ENCODE measurements at regions not wholly inside any gene's neighbourhood (a gene's known extent, or its start where the extent isn't known, plus 50 kb on each side); places are given as distances from the start of the nearest gene placed in this dataset.
"Not testable (repeated sequence)": the region's sequence is repeated elsewhere in the genome, so short reads cannot be mapped to it uniquely, and the experiment has no call there.

DNA sequence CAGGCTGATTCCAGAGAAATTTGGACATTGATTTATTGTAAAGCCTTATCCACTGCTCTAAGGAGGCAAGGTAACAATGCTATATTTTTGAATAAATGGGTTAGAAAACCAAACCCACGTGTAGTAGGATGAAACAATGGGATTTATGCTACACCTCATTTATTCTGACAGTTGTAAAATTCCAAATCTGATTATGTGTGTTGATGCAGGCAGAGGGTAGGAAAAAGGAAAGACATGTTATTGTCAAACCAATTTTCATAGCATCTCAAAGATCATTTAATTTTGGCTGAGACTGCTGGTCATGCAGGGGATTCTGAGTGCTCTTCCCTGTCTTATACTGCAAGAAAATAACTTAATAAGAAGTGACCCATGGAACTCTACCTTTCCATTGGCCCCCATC, 1219.9 kb upstream of the SORCS1 start:
- no peak for DNase-seq

DNA sequence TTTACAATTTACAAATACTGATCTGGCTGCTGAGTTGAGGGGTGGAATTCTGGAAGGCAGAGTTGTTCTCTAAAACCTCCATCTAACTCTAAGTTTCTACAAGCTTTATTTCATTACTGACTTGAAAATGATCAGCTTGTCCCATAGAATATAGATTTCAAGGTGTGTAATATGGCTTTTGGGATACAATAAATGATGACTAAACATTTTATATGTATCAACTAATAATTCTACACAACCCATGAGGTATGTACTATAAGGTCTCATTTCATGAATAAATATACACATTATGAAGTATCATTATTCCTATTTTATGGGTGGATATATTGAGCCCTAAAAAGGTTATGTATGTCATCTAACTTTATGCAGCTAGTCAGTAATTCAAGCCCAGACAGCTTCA, 1214.3 kb upstream of the SORCS1 start:
- no peak for DNase-seq

DNA sequence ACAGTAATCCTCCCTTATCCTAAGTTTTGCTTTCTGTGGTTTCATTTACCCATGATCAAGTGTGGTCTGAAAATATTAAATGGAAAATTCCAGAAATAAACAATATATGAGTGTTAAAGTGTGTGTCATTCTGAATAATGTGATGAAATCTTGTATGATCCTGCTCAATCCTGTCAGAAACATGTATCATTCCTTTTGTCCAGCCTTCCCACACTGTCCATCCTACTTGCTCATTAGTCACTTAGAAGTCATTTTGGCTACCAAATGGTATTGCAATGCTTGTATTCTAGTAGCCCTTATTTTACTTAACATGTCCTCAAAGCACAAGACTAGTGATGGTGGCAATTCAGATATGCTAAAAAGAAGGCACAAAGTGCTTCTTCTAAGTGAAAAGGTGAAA, 1211.2 kb upstream of the SORCS1 start:
- DNase-seq = no peak

DNA sequence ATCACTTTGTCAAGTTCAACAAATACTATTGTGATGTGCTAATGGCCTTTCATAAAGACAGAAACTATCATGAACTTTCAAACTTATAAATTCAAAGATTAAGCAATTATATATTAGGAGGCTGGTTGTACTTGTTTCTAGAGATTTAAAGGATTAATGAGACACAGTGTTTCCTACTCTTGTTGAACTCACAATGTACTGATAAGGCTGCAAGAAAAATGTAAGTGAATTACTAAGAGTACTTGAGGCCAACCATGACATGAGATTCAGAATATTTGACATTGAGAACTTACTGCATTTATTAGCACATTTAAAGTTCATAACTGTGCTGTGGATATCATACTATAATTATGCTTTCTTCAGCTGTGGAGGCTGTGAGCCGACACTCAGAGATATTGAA, 1210.5 kb upstream of the SORCS1 start:
- DNase-seq = no peak

DNA sequence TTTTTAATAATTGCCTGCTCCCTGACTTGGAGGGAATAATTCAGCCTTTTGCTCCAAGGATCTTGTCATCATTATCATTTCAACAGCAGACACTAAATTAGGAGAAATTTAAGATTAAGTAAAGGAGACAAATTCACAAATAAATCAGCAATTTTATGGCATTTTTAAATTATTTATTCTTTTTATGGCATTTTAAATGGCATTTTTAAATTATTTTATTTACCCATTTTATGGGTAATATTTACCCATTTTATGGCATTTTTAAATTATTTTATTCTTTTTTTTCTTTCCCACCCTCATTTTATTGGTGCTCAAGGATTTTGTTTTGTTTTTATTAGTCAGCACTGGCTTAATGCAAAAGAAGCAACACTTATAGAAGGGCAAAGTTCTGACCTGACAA, 1201.0 kb upstream of the SORCS1 start:
- DNase-seq = no peak

DNA sequence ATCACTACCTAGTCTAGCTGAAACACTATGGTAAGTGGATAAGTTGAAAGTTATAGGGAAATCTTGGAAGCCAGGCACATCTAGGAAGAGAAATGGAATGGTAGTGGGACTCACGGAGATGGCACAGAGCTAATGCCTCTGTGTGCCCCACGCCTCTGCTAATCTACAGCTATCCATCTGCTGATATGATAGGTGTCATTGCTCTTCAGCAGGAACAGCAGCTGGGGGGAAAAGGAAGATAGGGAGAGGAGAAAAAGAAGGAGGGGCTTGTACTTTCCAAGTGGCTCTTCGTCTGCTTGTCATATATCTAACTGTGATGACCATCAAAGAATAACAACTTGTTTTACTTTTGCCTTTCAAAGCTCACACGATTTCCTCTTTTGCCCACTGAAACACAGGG, 1199.1 kb upstream of the SORCS1 start:
- DNase-seq = no peak

DNA sequence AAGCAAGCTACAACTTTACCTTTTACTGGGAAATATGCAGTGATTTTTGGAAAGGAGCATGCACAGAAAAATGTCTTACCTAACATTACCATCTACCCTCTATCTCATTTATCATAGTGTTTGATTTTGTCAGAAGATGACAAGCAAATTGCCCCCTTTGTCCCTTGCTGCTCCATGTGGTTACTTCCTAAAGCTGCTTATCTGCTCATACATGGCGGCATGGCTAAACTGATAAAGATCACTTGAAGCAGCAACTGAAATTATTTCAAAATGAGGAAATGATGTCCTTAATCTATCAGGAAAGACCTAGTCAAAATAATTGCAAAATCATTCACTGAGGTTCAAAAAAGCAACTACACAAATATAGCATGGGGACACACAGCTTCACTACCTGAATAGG, 1198.5 kb upstream of the SORCS1 start:
- DNase-seq = no peak

DNA sequence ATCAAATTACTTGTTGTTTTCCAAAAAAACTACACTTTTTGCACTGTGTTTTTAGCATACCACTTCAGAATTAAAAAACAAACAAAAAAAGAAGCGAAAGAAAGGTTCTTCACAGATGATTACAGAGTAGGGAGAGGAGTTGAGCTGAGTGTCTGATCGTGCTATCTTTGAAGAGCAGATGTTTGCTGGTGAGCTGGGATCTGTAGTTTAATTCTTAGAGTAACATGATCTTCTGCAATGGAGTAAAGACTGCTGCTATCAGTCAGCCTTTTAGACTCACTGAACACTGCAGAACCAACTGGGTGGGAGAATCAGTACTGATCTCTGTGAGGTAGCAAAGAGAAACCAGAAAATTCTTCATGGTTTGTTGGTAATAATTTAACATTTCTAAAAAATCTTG, 1197.8 kb upstream of the SORCS1 start:
- no peak for DNase-seq

DNA sequence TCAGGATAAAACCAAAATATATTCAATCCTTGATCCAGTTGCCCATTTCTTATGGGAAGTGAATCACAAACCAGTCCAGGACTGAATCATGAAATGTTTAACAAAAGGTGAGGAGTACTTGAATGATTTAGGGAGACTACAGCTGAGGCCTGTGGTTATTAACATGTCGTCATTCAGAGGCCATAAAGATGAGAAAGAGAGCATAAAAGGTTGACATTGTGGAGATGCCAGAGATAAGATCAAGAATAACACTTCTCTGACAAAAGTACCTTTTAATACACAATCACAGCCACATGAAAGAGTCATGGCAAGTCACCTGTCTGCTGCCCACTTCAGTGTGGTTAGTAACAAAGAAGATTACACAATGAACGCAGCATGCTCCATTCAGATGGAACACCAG, 1195.7 kb upstream of the SORCS1 start:
- no peak for DNase-seq

DNA sequence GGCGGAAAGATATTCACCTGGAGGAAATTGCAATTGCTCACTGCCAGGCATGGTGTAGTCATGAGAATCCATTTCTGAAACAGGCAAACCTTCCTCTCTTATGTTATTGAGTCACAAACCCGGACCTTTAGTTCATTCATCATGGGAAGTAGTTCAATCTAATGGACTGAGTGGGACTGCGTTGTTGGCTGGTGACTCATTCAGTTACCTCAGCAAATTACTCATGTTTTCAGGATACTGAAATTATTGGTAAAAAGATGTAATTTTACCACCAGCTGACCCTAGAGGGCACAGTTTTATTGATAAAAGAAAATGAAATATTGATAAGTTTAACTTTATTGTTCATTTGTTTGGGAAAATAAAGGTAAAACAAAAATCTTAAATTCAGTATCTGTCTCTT, 1194.4 kb upstream of the SORCS1 start:
- peak; percentile 33 for DNase-seq

DNA sequence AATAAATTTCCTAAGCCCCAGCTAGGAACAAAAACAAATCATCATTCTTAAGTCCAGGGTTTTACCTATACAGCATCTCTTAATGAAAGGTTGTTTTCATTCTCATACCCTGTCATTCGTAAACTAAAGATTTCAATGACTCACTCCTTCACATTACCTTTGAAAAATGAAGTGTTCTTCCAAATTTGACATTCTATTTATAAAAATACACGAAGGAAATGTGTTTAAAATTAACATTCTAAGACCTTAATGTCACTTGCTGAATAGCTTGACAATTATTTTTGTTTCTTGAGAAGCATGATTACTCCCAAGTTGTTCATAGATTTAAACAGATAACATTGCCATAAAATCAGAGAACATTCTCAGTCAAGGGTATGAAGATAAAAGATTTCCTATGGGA, 1188.3 kb upstream of the SORCS1 start:
- no peak for DNase-seq

DNA sequence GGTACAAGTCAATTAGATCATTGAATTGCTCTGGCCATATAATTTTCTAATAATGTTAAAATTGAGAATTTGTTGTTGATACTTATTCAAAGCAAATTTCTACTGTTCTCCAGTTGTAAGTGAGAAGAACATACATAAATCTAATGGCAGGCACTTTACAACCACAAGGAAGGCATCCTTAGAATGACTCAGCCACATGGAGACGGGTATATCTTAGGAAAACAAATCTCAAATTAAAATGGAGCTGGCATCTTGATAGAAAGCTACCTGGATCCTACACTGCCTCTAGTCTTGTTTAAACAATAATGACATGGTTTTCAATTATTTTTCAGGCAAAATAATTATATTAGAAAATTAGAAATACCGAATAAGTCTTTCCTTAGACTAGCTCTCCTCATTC, 1183.7 kb upstream of the SORCS1 start:
- no peak for DNase-seq

DNA sequence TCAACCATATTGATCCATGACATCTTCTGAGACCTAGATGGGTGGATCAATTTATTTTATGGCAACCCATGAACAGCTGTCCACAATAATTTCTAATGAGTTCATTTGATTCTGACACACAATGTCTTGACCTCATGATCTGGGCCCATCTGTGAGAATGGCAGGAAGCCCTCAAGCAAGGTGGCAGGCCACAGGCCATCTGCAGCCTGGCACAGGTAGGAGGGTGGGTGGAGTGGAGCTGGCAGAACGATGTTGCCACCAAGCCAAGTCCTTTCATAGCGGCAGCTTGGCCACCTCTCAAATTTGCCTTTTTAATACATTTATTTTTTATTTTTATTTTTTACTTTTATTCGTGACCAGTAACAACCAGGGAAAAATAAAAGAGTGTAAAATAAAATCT, 1181.6 kb upstream of the SORCS1 start:
- DNase-seq = peak; percentile 10

DNA sequence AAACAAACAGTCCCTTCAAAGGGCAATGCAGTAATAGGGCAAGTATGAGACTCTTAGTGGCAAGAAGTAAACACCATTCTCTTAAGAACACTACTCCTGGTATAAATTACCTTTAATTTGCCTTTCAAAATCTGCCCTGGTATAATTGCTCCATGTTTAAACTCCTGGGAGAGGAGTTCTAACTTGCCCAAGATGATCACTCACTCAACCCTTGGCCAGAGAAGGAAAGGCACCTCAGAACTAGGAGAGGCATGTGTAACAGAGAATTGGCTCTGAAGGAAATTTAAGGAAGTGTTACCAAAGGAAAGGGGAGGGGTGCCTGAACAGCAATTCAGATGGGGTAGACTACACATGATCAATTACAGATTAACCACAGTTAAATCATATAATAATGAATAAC, 1173.6 kb upstream of the SORCS1 start:
- DNase-seq = peak; percentile 42

DNA sequence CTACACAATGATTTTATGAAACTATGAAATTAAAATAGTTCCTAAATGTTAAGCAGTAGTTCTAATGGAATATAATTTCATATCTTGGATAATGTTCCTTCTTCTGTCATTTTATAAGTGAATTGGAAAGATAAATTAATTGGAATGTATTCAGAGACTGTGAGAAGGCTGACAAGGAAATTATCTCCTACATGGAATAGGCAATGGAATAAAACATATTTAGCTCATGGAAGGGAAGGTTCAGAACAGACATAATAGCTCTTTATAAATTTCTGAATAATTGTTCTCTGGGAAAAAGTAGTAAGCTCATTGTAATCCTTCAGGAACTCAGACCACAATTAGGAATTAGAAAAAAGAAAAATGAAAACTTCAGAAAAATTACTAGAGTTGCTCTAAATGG, 1172.3 kb upstream of the SORCS1 start:
- no peak for DNase-seq

DNA sequence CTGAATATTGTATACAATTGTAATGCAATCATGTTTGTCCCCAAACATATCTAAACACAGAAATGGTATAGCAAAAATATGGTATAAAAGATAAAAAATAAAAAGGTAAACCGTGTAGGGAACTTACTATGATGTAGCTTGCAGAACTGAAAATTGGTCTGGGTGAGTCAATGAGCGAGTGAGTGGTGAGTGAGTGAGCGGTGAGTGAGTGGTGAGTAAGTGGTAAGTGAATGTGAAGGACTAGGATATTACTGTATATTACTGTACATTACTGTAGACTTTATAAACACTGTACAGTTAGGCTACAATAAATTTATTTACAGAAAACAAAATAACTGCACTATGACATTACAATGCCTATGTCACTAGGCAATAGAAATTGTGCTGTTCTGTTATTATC, 1163.2 kb upstream of the SORCS1 start:
- no peak for DNase-seq

DNA sequence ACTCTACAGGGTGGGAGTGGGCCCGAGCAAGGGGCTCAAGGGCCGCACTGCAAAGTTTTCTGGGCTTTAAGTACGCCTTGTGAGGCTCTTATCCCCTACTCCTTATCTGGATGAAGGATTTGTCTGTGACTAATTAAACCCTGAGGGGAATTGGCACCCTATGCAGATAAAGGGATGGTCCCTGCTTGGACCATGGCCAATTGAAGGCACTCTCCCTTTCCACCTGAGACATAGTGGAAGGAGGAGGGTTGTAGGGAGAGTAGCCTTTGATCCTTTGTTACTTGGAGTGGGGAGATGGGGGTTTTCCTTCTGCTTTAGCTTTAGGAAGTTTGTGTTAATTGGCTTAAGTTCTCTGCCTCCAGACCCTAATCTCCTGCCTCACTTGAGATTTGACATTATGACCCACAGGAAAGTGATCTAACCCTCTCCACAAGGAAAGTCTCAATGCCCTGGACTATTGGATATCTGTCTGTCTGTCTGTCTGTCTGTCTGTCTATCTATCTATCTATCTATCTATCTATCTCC, 1158.8 kb upstream of the SORCS1 start:
- DNase-seq = peak; percentile 24

DNA sequence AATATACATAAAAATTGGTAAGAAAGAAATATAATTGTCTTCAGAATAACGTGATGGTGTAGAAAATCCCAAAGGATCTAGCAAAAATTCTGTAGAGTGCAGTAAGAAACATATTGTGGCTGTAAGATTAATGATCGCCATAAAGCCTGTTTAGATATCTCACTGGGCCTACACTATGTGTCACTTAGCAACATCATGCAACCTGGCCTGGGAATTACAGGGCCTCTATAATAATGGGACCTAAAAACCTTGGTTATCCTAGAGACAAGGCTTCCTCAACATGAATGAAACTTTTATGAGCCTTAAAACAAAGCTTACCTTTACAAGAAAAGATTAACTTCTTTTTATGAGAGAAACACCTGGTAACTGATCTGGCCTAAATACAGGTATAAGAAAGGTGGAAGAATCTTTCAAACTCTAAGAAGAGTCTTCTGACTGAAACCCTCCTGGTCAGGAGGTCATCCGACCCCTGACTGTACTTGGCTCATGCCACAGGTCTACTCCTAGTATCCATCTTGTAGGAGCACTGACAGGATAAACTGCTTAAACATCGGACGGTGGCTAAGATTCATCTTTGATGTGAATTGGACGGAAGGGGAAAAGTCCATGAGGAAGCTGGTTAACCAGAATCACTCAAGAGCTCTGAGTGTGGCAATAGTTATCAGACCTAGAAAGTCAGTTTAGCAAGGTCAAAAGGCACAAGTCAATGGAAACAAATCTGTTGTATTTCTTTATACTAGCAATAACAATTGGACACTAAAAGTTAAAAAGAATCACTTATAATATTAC, 1155.1 kb upstream of the SORCS1 start:
- DNase-seq = peak; percentile 15

DNA sequence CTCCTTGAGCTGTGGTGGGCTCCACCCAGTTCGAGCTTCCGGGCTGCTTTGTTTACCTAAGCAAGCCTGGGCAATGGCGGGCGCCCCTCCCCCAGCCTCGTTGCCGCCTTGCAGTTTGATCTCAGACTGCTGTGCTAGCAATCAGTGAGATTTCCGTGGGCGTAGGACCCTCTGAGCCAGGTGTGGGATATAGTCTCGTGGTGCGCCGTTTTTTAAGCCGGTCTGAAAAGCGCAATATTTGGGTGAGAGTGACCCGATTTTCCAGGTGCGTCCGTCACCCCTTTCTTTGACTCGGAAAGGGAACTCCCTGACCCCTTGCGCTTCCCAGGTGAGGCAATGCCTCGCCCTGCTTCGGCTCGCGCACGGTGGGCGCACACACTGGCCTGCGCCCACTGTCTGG, 1151.1 kb upstream of the SORCS1 start:
- not testable (repeated sequence) for DNase-seq

DNA sequence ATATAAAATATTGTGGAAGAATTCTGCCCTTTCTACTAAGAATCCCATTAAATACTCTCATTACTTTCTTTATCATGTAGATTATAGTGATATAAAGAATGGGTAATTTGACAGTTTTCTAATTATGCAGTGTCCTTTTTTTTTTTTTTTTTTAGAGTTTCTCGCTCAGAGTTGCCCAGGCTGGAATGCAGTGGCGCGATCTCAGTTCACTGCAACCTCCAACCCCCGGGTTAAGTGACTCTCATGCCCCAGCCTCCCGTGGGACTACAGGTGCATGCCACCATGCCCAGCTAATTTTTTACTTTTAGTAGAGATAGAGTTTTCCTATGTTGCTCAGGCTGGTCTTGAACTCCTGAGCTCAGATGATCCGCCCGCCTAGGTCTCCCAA, 1143.4 kb upstream of the SORCS1 start:
- no peak for DNase-seq

DNA sequence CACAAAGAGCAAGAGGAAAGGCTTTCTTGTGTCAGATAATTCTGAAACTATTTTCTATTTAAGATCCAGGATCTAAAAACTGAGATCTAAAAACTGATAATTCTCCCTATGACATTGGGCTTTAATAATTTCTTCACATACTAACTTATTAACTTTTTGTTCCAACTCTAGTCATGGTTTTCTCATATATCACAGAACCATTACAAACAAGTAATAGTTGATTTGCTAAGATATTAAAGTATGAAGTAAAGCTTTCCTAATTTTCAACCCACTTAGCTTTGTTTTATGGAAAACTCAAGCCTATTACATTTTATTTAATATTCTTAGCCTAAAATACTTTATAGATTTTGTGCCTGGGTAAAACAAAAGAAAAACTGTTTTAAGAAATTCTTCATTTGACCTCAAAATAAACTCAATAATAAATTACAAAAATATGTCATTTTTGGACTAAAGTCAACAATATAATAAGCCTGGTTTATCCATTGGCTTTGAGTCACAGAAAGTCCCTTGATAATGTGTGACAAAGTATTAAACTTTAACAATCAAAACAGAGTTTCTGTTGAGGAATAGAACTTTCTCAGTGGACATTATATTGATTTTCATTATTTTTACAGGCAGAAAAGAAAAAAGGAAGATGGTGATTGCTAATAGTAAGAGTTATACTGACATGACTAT, 1142.9 kb upstream of the SORCS1 start:
- DNase-seq = no peak

DNA sequence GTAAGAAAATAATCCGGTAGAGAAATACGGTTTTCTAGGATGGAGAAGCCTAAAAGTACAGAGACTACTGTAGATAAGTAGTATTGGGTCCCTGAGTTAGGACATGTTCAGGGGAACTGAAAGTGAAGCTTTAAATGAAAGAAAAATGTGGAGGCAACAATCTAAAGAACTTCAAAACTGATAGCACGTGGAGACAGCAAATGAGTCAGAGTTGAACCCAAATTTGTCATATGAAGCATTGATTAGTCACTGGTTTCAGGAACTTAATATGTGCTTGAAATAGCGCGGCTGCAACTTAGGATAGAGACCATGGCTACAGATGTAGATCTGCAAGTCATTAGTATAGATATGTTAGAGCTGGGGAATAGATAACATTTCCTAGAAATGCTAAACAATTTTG, 1138.6 kb upstream of the SORCS1 start:
- no peak for DNase-seq

DNA sequence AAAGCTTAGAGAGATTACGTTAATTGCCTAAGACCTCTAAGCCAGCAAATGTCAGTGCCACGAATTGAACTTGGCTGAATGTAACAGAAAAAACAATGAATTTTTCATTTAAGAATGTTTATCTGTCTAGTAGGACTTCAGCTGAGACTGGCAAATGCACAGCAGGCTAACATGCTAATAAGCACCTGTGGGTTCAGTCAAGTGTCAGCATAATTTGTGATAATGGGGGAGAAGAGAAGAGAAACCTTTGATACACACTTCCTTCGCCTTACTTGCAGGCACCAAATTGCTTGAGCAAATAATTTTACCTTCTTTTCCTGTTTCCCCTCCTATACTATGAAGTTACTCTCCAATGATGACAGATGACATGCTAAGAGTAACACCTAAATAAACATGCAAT, 1136.5 kb upstream of the SORCS1 start:
- peak; percentile 91 for DNase-seq

DNA sequence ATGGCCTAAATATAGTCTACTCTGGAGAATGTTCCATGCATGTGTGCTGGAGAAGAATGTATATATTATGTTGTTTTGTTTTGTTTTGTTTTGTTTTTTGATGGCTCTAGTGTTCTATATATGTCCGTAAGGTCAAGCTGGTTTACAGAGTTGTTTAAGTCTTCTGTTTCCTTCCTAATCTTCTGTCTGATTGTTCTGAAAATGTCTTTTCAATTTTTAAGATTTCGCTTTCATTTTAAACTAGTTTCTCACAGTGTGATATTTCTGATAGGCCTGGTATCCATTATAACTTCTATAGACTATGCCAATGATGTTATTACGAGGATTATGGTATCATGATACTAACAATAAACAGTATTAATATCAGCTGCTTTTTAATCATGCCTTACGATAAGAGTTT, 1126.3 kb upstream of the SORCS1 start:
- no peak for DNase-seq

Data from NCI-H69 (cell line).